GM19438 (cell line): ENCODE measurements at regions not wholly inside any gene's neighbourhood (a gene's known extent, or its start where the extent isn't known, plus 50 kb on each side); places are given as distances from the start of the nearest gene placed in this dataset.

Experiments used
- ATAC-seq: cut with Tn5 transposase; IDR thresholded peaks from one replicate; pipeline ENCODE4 v1.9.1; 2021; ENCODE audit warnings: low read depth; ENCODE audit not compliant: unreplicated experiment

DNA sequence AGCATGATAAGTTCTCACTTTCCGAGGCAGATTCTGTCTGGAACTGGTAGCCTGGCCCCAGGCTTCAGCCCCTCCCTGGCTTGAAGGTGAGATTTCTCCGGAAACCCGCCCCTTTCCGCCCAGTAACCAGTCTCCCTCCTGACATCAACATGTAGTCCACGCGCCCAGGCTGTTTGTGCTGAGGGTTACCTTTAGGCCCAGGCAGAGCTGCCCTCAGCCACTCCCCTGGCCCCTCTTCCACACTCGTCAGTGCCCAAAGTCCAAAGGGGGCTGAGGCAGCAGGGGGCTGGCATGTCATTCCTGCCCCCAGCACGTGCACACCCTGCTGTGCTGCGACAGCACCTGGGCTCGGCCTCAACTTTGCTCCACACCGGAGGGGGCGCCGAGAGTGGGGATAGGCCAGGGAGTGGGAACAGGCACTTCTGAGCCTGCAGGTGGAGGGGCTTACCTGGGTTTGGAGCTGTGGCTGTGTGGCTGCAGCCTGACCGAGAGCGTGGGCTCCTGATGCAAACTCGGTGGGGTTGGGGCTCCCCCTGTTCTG is 69.5 kb upstream of the ANK2 start:
- no peak for ATAC-seq

DNA sequence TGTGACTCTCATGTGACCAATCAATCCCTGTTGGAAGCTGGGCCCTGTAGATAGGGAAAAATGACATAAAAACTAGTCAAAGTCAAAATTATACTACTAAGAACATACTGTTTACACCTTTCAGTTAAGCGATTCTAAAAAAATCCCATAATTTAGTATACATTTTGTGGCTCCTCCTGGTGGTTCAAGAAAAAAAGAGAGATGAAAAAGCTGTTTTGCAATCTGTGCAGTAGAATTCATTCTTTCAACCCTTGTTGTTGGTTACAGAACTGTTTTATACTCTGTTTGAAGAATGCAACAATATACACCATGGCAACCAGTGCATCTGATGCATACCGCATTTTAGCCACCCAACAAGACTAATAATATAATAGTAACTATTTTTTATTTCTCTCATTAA is 66.8 kb upstream of the ANK2 start:
- no peak for ATAC-seq

DNA sequence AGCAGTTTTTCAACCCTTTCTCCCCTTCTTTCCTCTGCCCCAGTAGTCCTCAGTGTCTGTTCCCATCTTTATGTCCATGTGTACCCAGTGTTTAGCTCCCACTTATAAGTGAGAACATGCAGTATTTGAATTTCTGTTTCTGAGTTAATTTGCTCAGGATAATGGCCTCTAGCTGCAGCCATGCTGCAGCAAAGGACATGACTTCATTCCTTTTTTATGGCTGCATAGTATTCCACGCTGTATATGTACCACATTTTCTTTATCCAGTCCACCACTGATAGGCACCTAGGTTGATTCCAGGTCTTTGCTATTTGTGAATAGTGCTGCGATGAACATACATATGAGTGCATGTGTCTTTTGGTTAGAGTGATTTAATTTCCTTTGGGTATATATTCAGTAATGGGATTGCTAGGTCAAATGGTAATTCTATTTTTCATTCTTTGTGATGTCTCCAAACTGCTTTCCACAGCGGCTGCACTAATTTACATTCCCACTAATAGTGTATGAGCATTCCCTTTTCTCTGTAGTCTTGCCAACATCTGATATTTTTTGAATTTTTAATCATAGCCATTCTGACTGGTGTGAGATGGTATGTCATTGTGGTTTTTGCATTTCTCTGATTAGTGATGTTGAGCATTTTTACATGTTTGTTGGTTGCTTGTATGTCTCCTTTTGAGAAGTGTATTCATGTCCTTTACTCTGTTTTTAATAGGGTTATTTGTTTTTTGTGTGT is 54.6 kb upstream of the ANK2 start:
- ATAC-seq = no peak
